Lower lobe of right lung (tissue), 2 donors: ENCODE measurements at regions not wholly inside any gene's neighbourhood (a gene's known extent, or its start where the extent isn't known, plus 50 kb on each side); places are given as distances from the start of the nearest gene placed in this dataset.

Source experiments
- ATAC-seq, 2 donors: fragments of 200-7000 bp; cut with Tn5 transposase; one replicate each; pipeline ENCODE4 v1.9.1; 2020 to 2022; ENCODE audit warnings: mild to moderate bottlenecking in 2 of 2, moderate library complexity in 2 of 2
- DNase-seq: peaks from one replicate; pipeline ENCODE4 v3.0.0-alpha.2; 2020
- H3K27ac ChIP-seq: fragments of 200-600 bp; one replicate; pipeline ENCODE4 v1.8.0; 2022
- H3K27me3 ChIP-seq: fragments of 200-600 bp; one replicate; pipeline ENCODE4 v1.8.0; 2022; ENCODE audit warnings: low read depth
- H3K36me3 ChIP-seq: fragments of 200-600 bp; one replicate; pipeline ENCODE4 v1.8.0; 2022; ENCODE audit warnings: mild to moderate bottlenecking
- H3K4me1 ChIP-seq: fragments of 200-600 bp; one replicate; pipeline ENCODE4 v1.8.0; 2022
- H3K4me3 ChIP-seq: fragments of 200-600 bp; one replicate; pipeline ENCODE4 v1.8.0; 2022; ENCODE audit warnings: mild to moderate bottlenecking
- H3K9me3 ChIP-seq: fragments of 200-600 bp; one replicate; pipeline ENCODE4 v1.8.0; 2022
- CTCF ChIP-seq: fragments of 200-600 bp; IDR thresholded peaks from one replicate; pipeline ENCODE4 v1.8.0; 2022; ENCODE audit warnings: antibody characterized with exemption, mild to moderate bottlenecking
- intact Hi-C: fragments of 100-400 bp; cut with DNase I; formaldehyde crosslinking; loops from one replicate; pipeline ENCODE4 v1.11.0; 2022
- donor health status: DM: no; HTN: yes; CAD: no; lungs with severe emphysema.

- no peaks in the 10 kb centered on the region for H3K4me1 ChIP-seq
- ATAC-seq, result peak in 1 of 2 donors; percentile 72
- no peak overlapping the region for H3K27ac ChIP-seq
- H3K4me3 ChIP-seq, result no peak overlapping the region
- no peak for TF ChIP-seq CTCF
- no peaks in the 10 kb centered on the region for H3K27me3 ChIP-seq
- H3K9me3 ChIP-seq, result no peaks in the 10 kb centered on the region
- H3K36me3 ChIP-seq, result no peaks in the 10 kb centered on the region
- intact Hi-C loops, result no loop called here
- no peak for DNase-seq
Observed at GRCh38 chr3:124461838-124462632, 268.2 kb upstream of the UMPS start.

GRCh38 chr3:124463234-124463633, 267.0 kb upstream of the UMPS start:
- Histone ChIP-seq H3K4me1 (no peaks in the 10 kb centered on the region), H3K36me3 (no peaks in the 10 kb centered on the region), H3K27ac (no peak overlapping the region), H3K9me3 (no peaks in the 10 kb centered on the region), H3K27me3 (no peaks in the 10 kb centered on the region), H3K4me3 (no peak overlapping the region)
- intact Hi-C loops, result no loop called here
- DNase-seq (no peak), ATAC-seq (no peak)
- no peak for TF ChIP-seq CTCF

GRCh38 chr3:124467980-124468902, 262.0 kb upstream of the UMPS start:
- TF ChIP-seq CTCF, result peak; percentile 93
- no peaks in the 10 kb centered on the region for H3K36me3 ChIP-seq
- H3K9me3 ChIP-seq, result no peaks in the 10 kb centered on the region
- no peak overlapping the region for H3K27ac ChIP-seq
- no peaks in the 10 kb centered on the region for H3K4me1 ChIP-seq
- no peaks in the 10 kb centered on the region for H3K27me3 ChIP-seq
- H3K4me3 ChIP-seq, result no peak overlapping the region
- no peak for DNase-seq
- ATAC-seq, result peak; percentile 85 to 89
- intact Hi-C loops, result no loop called here

- no peak overlapping the region for H3K4me3 ChIP-seq
- TF ChIP-seq CTCF, result no peak
- no peaks in the 10 kb centered on the region for H3K4me1 ChIP-seq
- H3K27me3 ChIP-seq, result no peaks in the 10 kb centered on the region
- H3K27ac ChIP-seq, result no peak overlapping the region
- H3K36me3 ChIP-seq, result no peaks in the 10 kb centered on the region
- H3K9me3 ChIP-seq, result no peaks in the 10 kb centered on the region
- ATAC-seq (no peak), DNase-seq (no peak)
- intact Hi-C loops, result no loop called here
Observed at GRCh38 chr3:124469555-124469954, 260.7 kb upstream of the UMPS start.

GRCh38 chr3:124478830-124479229, 251.4 kb upstream of the UMPS start:
- ATAC-seq (no peak), DNase-seq (no peak)
- Histone ChIP-seq H3K9me3 (no peaks in the 10 kb centered on the region), H3K4me1 (no peaks in the 10 kb centered on the region), H3K27me3 (no peaks in the 10 kb centered on the region), H3K4me3 (no peak overlapping the region), H3K36me3 (no peaks in the 10 kb centered on the region), H3K27ac (no peak overlapping the region)
- no peak for TF ChIP-seq CTCF
- intact Hi-C loops, result no loop called here
